Lower leg skin (tissue), 3 donors: ENCODE measurements at regions not wholly inside any gene's neighbourhood (a gene's known extent, or its start where the extent isn't known, plus 50 kb on each side); places are given as distances from the start of the nearest gene placed in this dataset.

Experiments
- CTCF ChIP-seq, 3 donors: fragments of 450-650 bp; IDR thresholded peaks; one replicate each; pipeline ENCODE4 v1.5.1; 2016; ENCODE audit warnings: antibody characterized with exemption in 3 of 3, mild to moderate bottlenecking in 3 of 3, moderate library complexity in 2 of 3
- POLR2A ChIP-seq, 2 donors: fragments of 450-650 bp; IDR thresholded peaks; one replicate each; pipeline ENCODE4 v1.6.1; 2016 to 2017; ENCODE audit warnings: antibody characterized with exemption in 2 of 2, mild to moderate bottlenecking in 1 of 2, moderate library complexity in 1 of 2

GRCh38 chr3:68162644-68163043 is 508.2 kb upstream of the SUCLG2 start:
- TF ChIP-seq CTCF (IDR thresholded peaks at IDR 0.05) (no peak), POLR2A (IDR thresholded peaks at IDR 0.05) (no peak)
